ENCODE measurements at regions not wholly inside any gene's neighbourhood (a gene's known extent, or its start where the extent isn't known, plus 50 kb on each side); places are given as distances from the start of the nearest gene placed in this dataset.
"Not testable (repeated sequence)": the region's sequence is repeated elsewhere in the genome, so short reads cannot be mapped to it uniquely, and the experiment has no call there.

DNA sequence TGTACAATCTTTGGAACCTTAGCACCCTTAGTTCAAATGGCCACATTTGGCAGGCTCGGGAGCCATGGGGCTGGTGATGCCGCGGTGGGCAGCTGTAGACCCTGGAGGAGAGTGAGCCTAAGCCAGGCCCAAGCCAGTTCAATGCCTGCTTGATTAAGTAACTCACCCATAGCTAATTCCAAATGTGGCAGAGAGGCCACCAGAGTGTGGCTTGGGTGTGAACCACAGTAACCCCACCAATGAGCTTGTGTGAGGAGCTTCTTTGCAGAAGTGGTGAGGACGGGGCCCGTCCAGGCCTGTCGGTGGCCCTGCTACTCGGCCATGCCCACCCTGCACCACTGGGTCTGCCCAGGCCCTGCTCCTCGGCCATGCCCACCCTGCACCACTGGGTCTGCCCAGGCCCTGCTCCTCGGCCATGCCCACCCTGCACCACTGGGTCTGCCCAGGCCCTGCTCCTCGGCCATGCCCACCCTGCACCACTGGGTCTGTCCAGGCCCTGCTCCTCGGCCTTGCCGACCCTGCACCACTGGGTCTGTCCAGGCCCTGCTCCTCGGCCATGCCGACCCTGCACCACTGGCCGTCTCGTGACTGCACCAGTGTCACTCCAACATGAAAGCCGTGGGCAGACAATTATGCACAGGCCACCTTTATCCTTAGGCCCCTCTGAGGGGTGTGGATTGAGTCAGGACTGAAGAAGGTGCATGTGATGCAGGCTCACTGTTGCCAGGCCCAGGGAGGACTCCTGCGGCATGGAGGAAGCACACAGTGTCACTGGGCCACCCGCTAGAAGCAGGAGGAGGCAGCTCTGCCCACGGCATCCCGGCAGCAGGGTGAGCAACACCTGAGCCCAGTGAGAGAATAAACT is 75.4 kb downstream of the MRPL36 start:
- H3K4me3 ChIP-seq (ENCODE audit: low read length): no peak overlapping the region
- WGBS (ENCODE audit: insufficient coverage): 88% methylated on average over 13 of the region's 21 CpGs
- no peaks in the 10 kb centered on the region for H3K36me3 ChIP-seq (ENCODE audit: control insufficient read depth, insufficient read depth, low read length)
- peaks cover 4% of the 10 kb centered on the region for H3K9me3 ChIP-seq (replicated peaks; ENCODE audit: control insufficient read depth, low read depth, low read length)
- no peaks in the 10 kb centered on the region for H3K4me1 ChIP-seq (ENCODE audit: control insufficient read depth, insufficient read depth, low read length)
- DNase-seq: no peak
- H3K27me3 ChIP-seq (ENCODE audit: control insufficient read depth, insufficient read depth, low read length): peaks cover 18% of the 10 kb centered on the region
- H3K27ac ChIP-seq (ENCODE audit: low read length): no peak overlapping the region

DNA sequence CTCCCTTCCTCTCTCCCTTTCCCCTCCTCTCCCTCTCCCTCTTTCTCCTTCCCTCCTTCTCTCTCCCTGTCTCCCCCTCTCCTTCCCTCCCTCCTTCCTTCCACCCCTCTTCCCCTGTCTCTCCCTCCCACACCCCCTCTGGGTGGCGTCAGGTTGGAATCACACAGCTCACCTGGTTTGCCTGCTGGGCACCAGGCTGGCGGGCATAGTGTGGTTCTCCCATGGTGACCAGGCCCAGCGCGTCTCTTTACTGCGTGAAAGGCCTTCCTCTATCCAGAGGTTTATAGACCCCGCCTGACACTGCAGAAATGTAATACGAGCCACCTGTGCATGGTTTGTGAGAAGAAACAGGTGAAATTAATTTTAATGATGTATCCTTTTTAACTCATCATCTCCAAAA is 76.2 kb downstream of the MRPL36 start:
- WGBS (ENCODE audit: insufficient coverage): 43% methylated on average over 1 of the region's 7 CpGs
- peaks cover 18% of the 10 kb centered on the region for H3K27me3 ChIP-seq (ENCODE audit: control insufficient read depth, insufficient read depth, low read length)

DNA sequence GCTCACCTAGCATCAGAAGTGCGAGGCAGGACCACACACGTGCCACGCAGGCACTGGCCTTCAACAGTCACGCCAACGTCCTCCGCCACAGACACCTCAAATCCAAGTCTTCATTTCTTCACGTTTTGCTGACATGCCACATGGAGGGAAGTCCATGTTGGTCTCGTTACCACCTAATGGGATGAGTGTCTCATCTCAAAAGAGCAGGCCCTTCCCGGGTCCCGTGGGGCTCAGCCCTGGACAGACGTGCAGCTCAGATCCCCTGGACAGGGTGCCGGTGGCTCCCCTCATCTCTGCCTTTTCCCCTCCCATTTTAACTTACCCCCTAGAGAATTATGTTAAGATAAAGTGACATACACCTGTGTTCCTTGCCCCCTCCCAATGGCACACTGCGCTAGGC is 76.8 kb downstream of the MRPL36 start:
- no peak for DNase-seq
- H3K36me3 ChIP-seq (ENCODE audit: control insufficient read depth, insufficient read depth, low read length): no peaks in the 10 kb centered on the region
- peaks cover 8% of the 10 kb centered on the region for H3K9me3 ChIP-seq (replicated peaks; ENCODE audit: control insufficient read depth, low read depth, low read length)
- no peak overlapping the region for H3K4me3 ChIP-seq (ENCODE audit: low read length)
- no peak overlapping the region for H3K27ac ChIP-seq (ENCODE audit: low read length)
- no peaks in the 10 kb centered on the region for H3K4me1 ChIP-seq (ENCODE audit: control insufficient read depth, insufficient read depth, low read length)
- H3K27me3 ChIP-seq (ENCODE audit: control insufficient read depth, insufficient read depth, low read length): peaks cover 18% of the 10 kb centered on the region
- WGBS (ENCODE audit: insufficient coverage): 81% methylated on average over 6 of the region's 13 CpGs

More for the DNA sequence above, 76.2 kb downstream of the MRPL36 start:
- no peak overlapping the region for H3K4me3 ChIP-seq (ENCODE audit: low read length)
- H3K9me3 ChIP-seq (replicated peaks; ENCODE audit: control insufficient read depth, low read depth, low read length): peaks cover 4% of the 10 kb centered on the region
- H3K36me3 ChIP-seq (ENCODE audit: control insufficient read depth, insufficient read depth, low read length): no peaks in the 10 kb centered on the region
- no peak overlapping the region for H3K27ac ChIP-seq (ENCODE audit: low read length)
- H3K4me1 ChIP-seq (ENCODE audit: control insufficient read depth, insufficient read depth, low read length): no peaks in the 10 kb centered on the region
- no peak for DNase-seq

DNA sequence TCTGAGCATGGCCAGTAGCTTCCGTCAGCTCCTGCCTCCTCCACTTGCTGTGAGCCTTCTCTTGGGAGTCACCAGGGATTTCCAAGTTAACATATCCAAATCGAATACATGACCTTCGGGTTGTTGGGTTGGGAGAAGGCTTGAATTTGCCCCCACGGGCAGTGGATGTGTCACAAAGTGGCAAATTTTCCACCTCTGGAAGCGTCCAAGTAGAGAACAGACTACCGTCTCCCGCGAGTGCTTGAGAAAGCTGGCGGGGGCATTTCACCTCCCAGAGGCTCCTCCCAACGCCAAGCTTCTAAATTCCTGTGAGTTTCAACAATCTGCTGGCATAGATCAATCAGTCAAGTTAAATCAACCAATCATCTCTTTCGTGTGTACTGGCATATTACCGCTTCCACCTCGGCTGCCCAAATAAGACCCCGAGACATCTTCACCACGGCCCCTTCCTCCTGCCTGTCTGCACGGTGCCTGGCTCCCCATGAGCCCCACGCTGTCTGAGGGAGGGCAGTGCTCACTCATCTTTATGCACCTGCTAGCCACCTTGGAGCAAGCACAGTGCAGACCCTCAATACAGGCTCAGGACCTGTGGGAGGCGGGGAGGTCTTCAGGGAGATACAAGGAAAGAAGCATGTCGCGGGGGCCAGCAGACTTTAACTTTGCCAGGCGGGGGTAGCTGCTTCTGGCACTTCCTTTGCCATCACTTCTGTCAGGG is 79.1 kb downstream of the MRPL36 start:
- Histone ChIP-seq H3K4me3 (ENCODE audit: low read length) (no peak overlapping the region), H3K4me1 (ENCODE audit: control insufficient read depth, insufficient read depth, low read length) (no peaks in the 10 kb centered on the region), H3K36me3 (ENCODE audit: control insufficient read depth, insufficient read depth, low read length) (no peaks in the 10 kb centered on the region), H3K9me3 (replicated peaks; ENCODE audit: control insufficient read depth, low read depth, low read length) (peaks cover 8% of the 10 kb centered on the region), H3K27ac (ENCODE audit: low read length) (no peak overlapping the region), H3K27me3 (ENCODE audit: control insufficient read depth, insufficient read depth, low read length) (peaks cover 15% of the 10 kb centered on the region)
- WGBS (ENCODE audit: insufficient coverage): 83% methylated on average over 15 of the region's 21 CpGs
- DNase-seq: no peak

DNA sequence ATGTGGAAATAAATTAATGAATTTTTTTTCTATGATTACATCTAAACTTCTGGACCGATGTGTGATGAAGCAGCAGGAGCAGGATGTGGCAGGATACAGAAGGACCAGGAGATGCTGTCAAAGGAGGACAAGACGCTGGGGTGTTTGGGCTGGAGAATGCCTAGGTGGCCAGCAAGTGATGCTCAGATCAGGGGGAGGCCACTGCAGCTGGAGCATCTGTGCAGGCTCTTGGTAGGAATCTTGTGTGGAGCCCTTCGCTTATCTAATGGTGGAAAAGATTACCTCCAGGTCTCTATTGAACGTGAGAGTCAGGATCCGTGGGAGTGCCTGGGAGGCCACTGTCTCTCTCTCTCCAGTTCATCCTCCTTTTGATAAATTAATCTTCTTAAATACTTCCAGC is 79.8 kb downstream of the MRPL36 start:
- peaks cover 12% of the 10 kb centered on the region for H3K27me3 ChIP-seq (ENCODE audit: control insufficient read depth, insufficient read depth, low read length)
- no peaks in the 10 kb centered on the region for H3K4me1 ChIP-seq (ENCODE audit: control insufficient read depth, insufficient read depth, low read length)
- 95% methylated on average over 2 of the region's 5 CpGs for WGBS (ENCODE audit: insufficient coverage)
- no peak overlapping the region for H3K27ac ChIP-seq (ENCODE audit: low read length)
- no peak for DNase-seq
- no peaks in the 10 kb centered on the region for H3K36me3 ChIP-seq (ENCODE audit: control insufficient read depth, insufficient read depth, low read length)
- no peak overlapping the region for H3K4me3 ChIP-seq (ENCODE audit: low read length)
- H3K9me3 ChIP-seq (replicated peaks; ENCODE audit: control insufficient read depth, low read depth, low read length): peaks cover 8% of the 10 kb centered on the region

DNA sequence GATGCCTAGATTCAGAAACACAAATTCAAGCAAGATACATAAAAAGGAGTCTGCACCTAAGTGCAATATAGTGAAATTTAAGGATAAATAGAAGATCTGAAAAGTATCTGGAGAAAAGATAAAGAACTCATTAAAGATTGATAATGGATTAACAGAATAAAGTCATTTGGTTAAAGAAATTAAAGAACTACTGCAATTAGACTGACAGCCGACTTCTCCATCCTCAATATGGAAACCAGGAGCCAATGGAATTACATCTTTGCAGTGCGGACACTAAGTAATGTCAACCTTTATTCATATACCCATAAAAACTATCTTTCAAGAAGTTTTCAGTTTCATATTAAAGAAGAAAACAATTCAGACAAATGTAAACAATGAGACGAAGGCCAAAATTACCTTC is 81.0 kb downstream of the MRPL36 start:
- no CpG with 5 or more reads among the region's 3 CpGs for WGBS (ENCODE audit: insufficient coverage)
- no peaks in the 10 kb centered on the region for H3K36me3 ChIP-seq (ENCODE audit: control insufficient read depth, insufficient read depth, low read length)
- no peak overlapping the region for H3K4me3 ChIP-seq (ENCODE audit: low read length)
- H3K27ac ChIP-seq (ENCODE audit: low read length): no peak overlapping the region
- no peak for DNase-seq
- H3K27me3 ChIP-seq (ENCODE audit: control insufficient read depth, insufficient read depth, low read length): peaks cover 10% of the 10 kb centered on the region
- H3K4me1 ChIP-seq (ENCODE audit: control insufficient read depth, insufficient read depth, low read length): no peaks in the 10 kb centered on the region
- peaks cover 8% of the 10 kb centered on the region for H3K9me3 ChIP-seq (replicated peaks; ENCODE audit: control insufficient read depth, low read depth, low read length)

DNA sequence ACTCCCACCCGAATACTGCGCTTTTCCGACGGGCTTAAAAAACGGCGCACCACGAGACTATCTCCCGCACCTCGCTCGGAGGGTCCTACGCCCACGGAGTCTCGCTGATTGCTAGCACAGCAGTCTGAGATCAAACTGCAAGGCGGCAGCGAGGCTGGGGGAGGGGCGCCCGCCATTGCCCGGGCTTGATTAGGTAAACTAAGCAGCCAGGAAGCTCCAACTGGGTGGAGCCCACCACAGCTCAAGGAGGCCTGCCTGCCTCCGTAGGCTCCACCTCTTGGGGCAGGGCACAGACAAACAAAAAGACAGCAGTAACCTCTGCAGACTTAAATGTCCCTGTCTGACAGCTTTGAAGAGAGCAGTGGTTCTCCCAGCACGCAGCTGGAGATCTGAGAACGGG is 89.5 kb downstream of the MRPL36 start:
- not testable (repeated sequence) for H3K4me3 ChIP-seq (ENCODE audit: low read length); H3K9me3 ChIP-seq (replicated peaks; ENCODE audit: control insufficient read depth, low read depth, low read length); DNase-seq; H3K27ac ChIP-seq (ENCODE audit: low read length); H3K4me1 ChIP-seq (ENCODE audit: control insufficient read depth, insufficient read depth, low read length); H3K36me3 ChIP-seq (ENCODE audit: control insufficient read depth, insufficient read depth, low read length)
- WGBS (ENCODE audit: insufficient coverage): no CpG with 5 or more reads among the region's 21 CpGs
- peaks cover 17% of the 10 kb centered on the region for H3K27me3 ChIP-seq (ENCODE audit: control insufficient read depth, insufficient read depth, low read length)

DNA sequence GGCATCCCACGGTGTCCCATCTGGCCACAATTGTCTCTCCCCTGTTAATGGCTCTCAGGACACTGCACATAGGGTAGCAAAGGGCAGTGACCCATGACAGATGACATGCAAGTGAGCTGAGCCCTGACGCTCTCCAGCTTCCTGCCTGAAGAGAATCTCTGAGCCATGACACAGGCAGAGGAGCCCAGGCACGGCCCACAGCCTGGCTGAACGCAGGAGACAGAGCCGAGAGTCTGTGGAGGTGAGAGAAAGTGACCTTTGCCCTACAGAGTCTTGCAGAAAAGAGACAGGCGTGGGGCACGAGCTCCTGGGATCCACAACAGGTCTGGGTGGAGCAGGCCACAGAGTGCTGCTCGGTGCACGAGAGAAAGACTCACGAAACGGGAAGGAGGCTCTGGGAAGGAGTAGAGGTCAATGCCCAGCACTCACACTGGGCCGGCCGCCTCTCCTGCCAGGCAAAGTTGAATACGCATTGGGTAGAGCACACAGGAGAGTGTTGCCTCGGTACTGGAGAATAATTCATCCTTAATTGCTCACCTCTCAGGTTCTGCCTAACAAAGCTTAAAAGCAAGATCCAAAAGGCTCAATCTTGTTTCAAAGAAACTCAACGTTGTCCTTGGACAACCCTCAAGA is 90.3 kb downstream of the MRPL36 start:
- Histone ChIP-seq H3K27me3 (ENCODE audit: control insufficient read depth, insufficient read depth, low read length) (peaks cover 17% of the 10 kb centered on the region), H3K4me3 (ENCODE audit: low read length) (no peak overlapping the region), H3K27ac (ENCODE audit: low read length) (no peak overlapping the region), H3K4me1 (ENCODE audit: control insufficient read depth, insufficient read depth, low read length) (no peaks in the 10 kb centered on the region), H3K9me3 (replicated peaks; ENCODE audit: control insufficient read depth, low read depth, low read length) (no peaks in the 10 kb centered on the region), H3K36me3 (ENCODE audit: control insufficient read depth, insufficient read depth, low read length) (no peaks in the 10 kb centered on the region)
- WGBS (ENCODE audit: insufficient coverage): 21% methylated on average over 11 of the region's 16 CpGs
- no peak for DNase-seq

DNA sequence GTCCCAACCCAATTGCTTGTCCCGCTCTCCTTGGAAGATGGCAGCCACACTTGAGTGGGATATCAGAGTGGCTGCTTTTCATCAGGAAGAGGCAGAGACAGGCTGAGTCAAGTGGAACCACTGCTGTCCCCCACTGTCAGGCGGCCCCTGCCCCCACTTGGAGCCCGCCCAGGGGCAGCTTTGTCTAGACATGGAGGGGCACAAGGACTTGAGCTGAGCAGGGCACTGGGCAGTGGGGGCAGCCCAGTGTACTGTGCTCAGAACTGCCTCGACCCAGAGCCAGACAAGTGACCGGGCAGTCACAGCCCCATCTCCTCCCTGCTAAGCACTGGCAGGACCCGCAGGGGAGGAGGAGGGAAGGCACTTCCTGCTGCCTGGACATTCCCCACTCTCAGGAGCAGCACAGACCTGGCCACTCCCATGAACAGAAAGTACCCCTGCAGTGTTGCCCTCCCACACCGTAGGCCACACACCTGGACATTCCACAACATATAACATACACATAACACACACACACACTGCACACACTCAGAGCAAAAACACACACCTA is 91.0 kb downstream of the MRPL36 start:
- H3K27ac ChIP-seq (ENCODE audit: low read length): no peak overlapping the region
- no peaks in the 10 kb centered on the region for H3K9me3 ChIP-seq (replicated peaks; ENCODE audit: control insufficient read depth, low read depth, low read length)
- peaks cover 17% of the 10 kb centered on the region for H3K27me3 ChIP-seq (ENCODE audit: control insufficient read depth, insufficient read depth, low read length)
- WGBS (ENCODE audit: insufficient coverage): 37% methylated on average over 6 of the region's 7 CpGs
- H3K4me3 ChIP-seq (ENCODE audit: low read length): no peak overlapping the region
- no peaks in the 10 kb centered on the region for H3K4me1 ChIP-seq (ENCODE audit: control insufficient read depth, insufficient read depth, low read length)
- no peaks in the 10 kb centered on the region for H3K36me3 ChIP-seq (ENCODE audit: control insufficient read depth, insufficient read depth, low read length)
- DNase-seq: no peak

DNA sequence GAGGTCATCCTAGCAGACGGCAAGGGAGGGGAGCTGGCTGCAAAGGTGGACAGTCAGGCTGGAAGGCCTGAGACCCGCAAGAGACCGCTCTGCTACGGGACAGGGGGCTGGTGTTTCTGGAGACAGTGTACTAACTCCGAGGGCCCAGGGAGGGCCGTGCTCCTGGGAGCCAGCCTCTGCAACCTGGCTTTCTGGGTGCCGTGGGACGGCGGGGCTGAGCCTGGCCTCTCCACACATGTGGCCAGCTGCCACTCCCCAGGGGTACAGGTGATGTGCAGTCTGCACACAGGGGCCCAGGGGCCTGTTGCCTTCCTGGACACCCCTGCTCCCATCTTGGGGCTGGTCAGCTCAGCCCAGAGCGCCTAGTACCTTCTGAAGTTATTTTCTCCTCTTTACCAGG is 92.2 kb downstream of the MRPL36 start:
- Histone ChIP-seq H3K36me3 (ENCODE audit: control insufficient read depth, insufficient read depth, low read length) (no peaks in the 10 kb centered on the region), H3K4me3 (ENCODE audit: low read length) (no peak overlapping the region), H3K27ac (ENCODE audit: low read length) (no peak overlapping the region), H3K27me3 (ENCODE audit: control insufficient read depth, insufficient read depth, low read length) (peaks cover 18% of the 10 kb centered on the region), H3K4me1 (ENCODE audit: control insufficient read depth, insufficient read depth, low read length) (no peaks in the 10 kb centered on the region), H3K9me3 (replicated peaks; ENCODE audit: control insufficient read depth, low read depth, low read length) (no peaks in the 10 kb centered on the region)
- WGBS (ENCODE audit: insufficient coverage): 66% methylated on average over 9 of the region's 10 CpGs
- DNase-seq: no peak
